ENCODE measurements at regions not wholly inside any gene's neighbourhood (a gene's known extent, or its start where the extent isn't known, plus 50 kb on each side); places are given as distances from the start of the nearest gene placed in this dataset.

DNA sequence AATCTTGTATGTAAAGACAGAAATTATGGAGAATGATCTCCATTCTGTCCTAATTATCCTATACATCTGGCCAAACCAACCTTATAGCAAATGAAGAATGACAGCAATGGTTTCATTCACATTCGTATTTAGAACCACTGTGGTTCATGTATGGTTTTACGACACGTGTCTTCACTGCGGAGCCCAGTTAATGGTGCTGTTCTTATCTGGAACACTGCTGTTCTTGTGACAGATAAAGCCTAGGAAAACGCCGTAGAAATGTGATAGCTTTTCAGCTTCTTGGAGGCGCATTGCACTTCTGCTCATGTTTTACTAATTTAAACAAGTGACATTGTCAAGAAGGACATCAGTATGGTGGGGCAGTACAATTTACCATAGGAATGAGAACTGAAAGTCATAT lies 2266.4 kb upstream of the TENM3 start:
- Mint-ChIP-seq H3K4me3 (ENCODE audit: unreplicated experiment) (no peak overlapping the region), H3K36me3 (ENCODE audit: low read depth, unreplicated experiment) (no peaks in the 10 kb centered on the region), H3K9me3 (ENCODE audit: unreplicated experiment) (no peaks in the 10 kb centered on the region), H3K27me3 (ENCODE audit: low read depth, unreplicated experiment) (peaks cover 2% of the 10 kb centered on the region), H3K27ac (ENCODE audit: unreplicated experiment) (no peak overlapping the region), H3K4me1 (ENCODE audit: low read depth, unreplicated experiment) (no peaks in the 10 kb centered on the region)
- H3K27ac ChIP-seq (ENCODE audit: low read depth, low read length), result no peak overlapping the region
- no peak overlapping the region for H3K9ac ChIP-seq (ENCODE audit: low read length)
- H3K4me2 ChIP-seq (ENCODE audit: low read length), result no peak overlapping the region
- DNase-seq (ENCODE audit: low read depth) (no peak), FAIRE-seq (no peak)
- H3K4me3 ChIP-seq (ENCODE audit: insufficient read depth, low read depth, low read length), result no peak overlapping the region
- no peak overlapping the region for H2AFZ ChIP-seq (ENCODE audit: low read depth, low read length)
- no peaks in the 10 kb centered on the region for H3K79me2 ChIP-seq (ENCODE audit: insufficient read depth, low read length)
- no peaks in the 10 kb centered on the region for H3K36me3 ChIP-seq (ENCODE audit: insufficient read depth, low read length)
- H3K27me3 ChIP-seq (ENCODE audit: insufficient read depth, low read length), result no peaks in the 10 kb centered on the region
- H4K20me1 ChIP-seq (ENCODE audit: insufficient read depth, low read length), result no peaks in the 10 kb centered on the region
- no peaks in the 10 kb centered on the region for H3K9me3 ChIP-seq (ENCODE audit: insufficient read depth, low read depth, low read length)
- TF ChIP-seq EZH2 (IDR thresholded peaks at IDR 0.05; ENCODE audit: insufficient read depth, low read length) (no peak), CTCF (IDR thresholded peaks at IDR 0.05; ENCODE audit: insufficient read depth, low read depth, low read length) (no peak)
- H3K4me1 ChIP-seq (ENCODE audit: insufficient read depth, low read length), result no peaks in the 10 kb centered on the region

DNA sequence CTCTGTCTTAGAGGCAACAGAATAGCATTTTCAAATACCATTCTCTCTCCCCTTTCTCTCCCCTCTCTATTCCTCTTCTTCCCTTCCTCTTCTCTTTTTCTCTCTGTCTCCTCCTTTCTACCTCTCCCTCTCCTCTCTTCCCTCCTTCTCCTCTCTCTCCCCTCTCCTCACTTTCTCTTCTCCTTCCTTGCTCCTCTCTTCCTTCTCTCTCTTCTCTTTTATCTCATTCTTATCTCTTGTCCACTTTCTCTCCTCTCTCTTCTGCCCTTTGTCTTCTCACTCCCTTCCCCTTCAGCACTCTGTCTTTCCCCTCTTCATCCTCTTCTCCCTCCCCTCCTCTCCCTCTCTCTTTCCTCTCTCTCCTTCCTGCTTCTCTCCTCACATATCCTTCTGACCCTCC lies 2265.8 kb upstream of the TENM3 start:
- H3K4me2 ChIP-seq (ENCODE audit: low read length), result no peak overlapping the region

More for the DNA sequence above, 2265.8 kb upstream of the TENM3 start:
- Histone ChIP-seq H2AFZ (ENCODE audit: low read depth, low read length) (no peak overlapping the region), H3K4me1 (ENCODE audit: insufficient read depth, low read length) (no peaks in the 10 kb centered on the region), H4K20me1 (ENCODE audit: insufficient read depth, low read length) (no peaks in the 10 kb centered on the region), H3K27ac (ENCODE audit: low read depth, low read length) (no peak overlapping the region), H3K36me3 (ENCODE audit: insufficient read depth, low read length) (no peaks in the 10 kb centered on the region), H3K9ac (ENCODE audit: low read length) (no peak overlapping the region), H3K9me3 (ENCODE audit: insufficient read depth, low read depth, low read length) (no peaks in the 10 kb centered on the region), H3K27me3 (ENCODE audit: insufficient read depth, low read length) (no peaks in the 10 kb centered on the region), H3K79me2 (ENCODE audit: insufficient read depth, low read length) (no peaks in the 10 kb centered on the region), H3K4me3 (ENCODE audit: insufficient read depth, low read depth, low read length) (no peak overlapping the region)
- H3K27ac Mint-ChIP-seq (ENCODE audit: unreplicated experiment), result no peak overlapping the region
- no peak overlapping the region for H3K4me3 Mint-ChIP-seq (ENCODE audit: unreplicated experiment)
- H3K27me3 Mint-ChIP-seq (ENCODE audit: low read depth, unreplicated experiment), result peaks cover 2% of the 10 kb centered on the region
- DNase-seq (ENCODE audit: low read depth) (no peak), FAIRE-seq (no peak)
- TF ChIP-seq CTCF (IDR thresholded peaks at IDR 0.05; ENCODE audit: insufficient read depth, low read depth, low read length) (no peak), EZH2 (IDR thresholded peaks at IDR 0.05; ENCODE audit: insufficient read depth, low read length) (no peak)
- no peaks in the 10 kb centered on the region for H3K4me1 Mint-ChIP-seq (ENCODE audit: low read depth, unreplicated experiment)
- H3K36me3 Mint-ChIP-seq (ENCODE audit: low read depth, unreplicated experiment), result no peaks in the 10 kb centered on the region
- H3K9me3 Mint-ChIP-seq (ENCODE audit: unreplicated experiment), result no peaks in the 10 kb centered on the region
